Astrocyte of the cerebellum (primary cell): ENCODE measurements at regions not wholly inside any gene's neighbourhood (a gene's known extent, or its start where the extent isn't known, plus 50 kb on each side); places are given as distances from the start of the nearest gene placed in this dataset.

ENCODE experiments used
- DNase-seq: peaks from one replicate; pipeline ENCODE4 v3.0.0-alpha.2; 2011; ENCODE audit warnings: low read depth
- H3K4me3 ChIP-seq: 2 replicates; pipeline ENCODE4 v1.5.1; 2011; ENCODE audit warnings: mild to moderate bottlenecking, low read depth, low read length, moderate library complexity
- CTCF ChIP-seq: IDR thresholded peaks from 2 replicates; pipeline ENCODE4 v1.5.1; 2012; ENCODE audit warnings: low read length, low read depth, moderate library complexity, mild to moderate bottlenecking; ENCODE audit errors: missing control alignments
- in situ Hi-C: cut with HindIII; loops from 2 replicates; pipeline ENCODE4 v1.10.0; 2017; ENCODE audit warnings: low sequenced_read_pairs

- no peak for DNase-seq
- no peak overlapping the region for H3K4me3 ChIP-seq
- in situ Hi-C loops, result no loop called here
- TF ChIP-seq CTCF, result no peak
Measured at GRCh38 chr6:115004982-115005381, 662.2 kb upstream of the HS3ST5 start.

- TF ChIP-seq CTCF, result no peak
- in situ Hi-C loops, result no loop called here
- no peak overlapping the region for H3K4me3 ChIP-seq
- DNase-seq, result no peak
Measured at GRCh38 chr6:115004204-115004603, 661.4 kb upstream of the HS3ST5 start.

GRCh38 chr6:115001731-115002350, 659.0 kb upstream of the HS3ST5 start:
- no peak for DNase-seq
- H3K4me3 ChIP-seq, result no peak overlapping the region
- in situ Hi-C loops, result no loop called here
- no peak for TF ChIP-seq CTCF

GRCh38 chr6:115000736-115001135, 657.9 kb upstream of the HS3ST5 start:
- TF ChIP-seq CTCF, result no peak
- H3K4me3 ChIP-seq, result no peak overlapping the region
- no peak for DNase-seq
- in situ Hi-C loops, result no loop called here

- no peak overlapping the region for H3K4me3 ChIP-seq
- TF ChIP-seq CTCF, result no peak
- no peak for DNase-seq
- in situ Hi-C loops, result no loop called here
Measured at GRCh38 chr6:114998492-114998891, 655.7 kb upstream of the HS3ST5 start.

- TF ChIP-seq CTCF, result no peak
- in situ Hi-C loops, result no loop called here
- no peak for DNase-seq
- H3K4me3 ChIP-seq, result no peak overlapping the region
Measured at GRCh38 chr6:114997813-114998292, 655.0 kb upstream of the HS3ST5 start.
